B cell (primary cell): ENCODE measurements at regions not wholly inside any gene's neighbourhood (a gene's known extent, or its start where the extent isn't known, plus 50 kb on each side); places are given as distances from the start of the nearest gene placed in this dataset.

ENCODE experiments used
- ATAC-seq: fragments of 200-7000 bp; cut with Tn5 transposase; one replicate; pipeline ENCODE4 v1.10.0; 2021; ENCODE audit warnings: low read depth, mild to moderate bottlenecking, moderate number of reproducible peaks, moderate library complexity
- CTCF ChIA-PET: fragments of 350-600 bp; sonication (Branson Sonifier 250); formaldehyde crosslinking; loops from one replicate; lab custom pipeline; 2021; ENCODE audit warnings: antibody characterized with exemption, inconsistent platforms; lab: Charles Lee
- POLR2A ChIA-PET: fragments of 350-600 bp; sonication (Branson Sonifier 250); formaldehyde crosslinking; loops from one replicate; lab custom pipeline; 2021; ENCODE audit warnings: antibody characterized with exemption; lab: Charles Lee
- DNase-seq: peaks from one replicate; pipeline ENCODE4 v3.0.0; 2013
- H2AFZ ChIP-seq: 2 replicates; pipeline ENCODE4 v1.6.1; 2012; ENCODE audit warnings: mild to moderate bottlenecking, low read depth, low read length; ENCODE audit not compliant: insufficient read depth, poor library complexity, severe bottlenecking
- H3K27ac ChIP-seq, 2 donors: 1 replicate in 1 of 2; 2 replicates in 1 of 2; pipeline ENCODE4 v1.5.1; 2012 to 2013; ENCODE audit warnings: low read length in 2 of 2, mild to moderate bottlenecking in 2 of 2, moderate library complexity in 1 of 2
- H3K27me3 ChIP-seq, 4 experiments: fragments of 200-600 bp in 1 of 4; sonication (generic) in 1 of 4; replicated peaks in 1 of 4; 1 replicate in 2 of 4; 2 replicates in 2 of 4; pipeline versions ENCODE4 v1.6.1 to v1.7.0; 2013 to 2016; ENCODE audit warnings: low read length in 3 of 4, mild to moderate bottlenecking in 2 of 4, mixed read lengths in 1 of 4, moderate library complexity in 1 of 4; ENCODE audit not compliant: insufficient read depth in 4 of 4, control insufficient read depth in 3 of 4; ENCODE audit errors: control extremely low read depth in 1 of 4
- H3K36me3 ChIP-seq, 2 experiments: replicated peaks in 1 of 2; 1 replicate in 1 of 2; 2 replicates in 1 of 2; pipeline versions ENCODE4 v1.6.1 to v1.7.1; 2013; ENCODE audit warnings: low read length in 1 of 2; ENCODE audit not compliant: insufficient read depth in 2 of 2, control insufficient read depth in 1 of 2; ENCODE audit errors: control extremely low read depth in 1 of 2, extremely low read depth in 1 of 2
- H3K4me1 ChIP-seq, 2 donors: fragments of 200-600 bp in 1 of 2; sonication (generic) in 1 of 2; 1 replicate in 1 of 2; 2 replicates in 1 of 2; pipeline versions ENCODE4 v1.5.1 to v1.6.1; 2013 to 2017; ENCODE audit warnings: low read length in 2 of 2; ENCODE audit not compliant: control insufficient read depth in 2 of 2, insufficient read depth in 2 of 2
- H3K4me2 ChIP-seq: replicated peaks from 2 replicates; pipeline ENCODE3; 2012; ENCODE audit warnings: mild to moderate bottlenecking, low read depth, low read length; ENCODE audit not compliant: poor library complexity, severe bottlenecking
- H3K4me3 ChIP-seq, 5 experiments: fragments of 200-600 bp in 1 of 5; sonication (generic) in 1 of 5; 1 replicate in 3 of 5; 2 replicates in 2 of 5; pipeline versions ENCODE4 v1.5.1 to v1.7.0; 2011 to 2016; ENCODE audit warnings: low read length in 4 of 5, mild to moderate bottlenecking in 4 of 5, low read depth in 2 of 5, control low read depth in 1 of 5, moderate library complexity in 1 of 5; ENCODE audit not compliant: insufficient read depth in 1 of 5; ENCODE audit errors: control extremely low read depth in 1 of 5, extremely low read depth in 1 of 5
- H3K79me2 ChIP-seq: fragments of 200-600 bp; sonication (generic); one replicate; pipeline ENCODE4 v1.6.0; 2016; ENCODE audit warnings: low read length; ENCODE audit not compliant: control insufficient read depth, insufficient read depth
- H3K9ac ChIP-seq: fragments of 200-600 bp; sonication (generic); 2 replicates; pipeline ENCODE4 v1.6.1; 2017; ENCODE audit warnings: mild to moderate bottlenecking, low read length, moderate library complexity
- H3K9me3 ChIP-seq, 3 donors: one replicate each; pipeline versions ENCODE4 v1.6.1 to v1.7.1; 2013; ENCODE audit warnings: low read length in 2 of 3; ENCODE audit not compliant: control insufficient read depth in 2 of 3, insufficient read depth in 1 of 3; ENCODE audit errors: control extremely low read depth in 1 of 3
- H4K20me1 ChIP-seq: 2 replicates; pipeline ENCODE4 v1.6.0; 2012; ENCODE audit warnings: mild to moderate bottlenecking, low read length; ENCODE audit not compliant: insufficient read depth, control insufficient read depth, poor library complexity, severe bottlenecking
- H3K27ac Mint-ChIP-seq: one replicate; pipeline ENCODE4 v1.8.0; 2021; ENCODE audit warnings: mixed read lengths
- H3K27me3 Mint-ChIP-seq: one replicate; pipeline ENCODE4 v1.8.0; 2021; ENCODE audit warnings: mixed read lengths
- H3K4me1 Mint-ChIP-seq: one replicate; pipeline ENCODE4 v1.8.0; 2021; ENCODE audit warnings: mixed read lengths
- H3K4me3 Mint-ChIP-seq: one replicate; pipeline ENCODE4 v1.8.0; 2021; ENCODE audit warnings: mixed read lengths
- H3K9me3 Mint-ChIP-seq: one replicate; pipeline ENCODE4 v1.8.0; 2022; ENCODE audit warnings: mixed read lengths; ENCODE audit not compliant: insufficient read depth
- EZH2 ChIP-seq: IDR thresholded peaks from 2 replicates; pipeline ENCODE4 v1.6.1; 2012; ENCODE audit warnings: borderline replicate concordance, low read depth, mild to moderate bottlenecking, moderate library complexity, low read length; ENCODE audit not compliant: insufficient read depth, poor library complexity, severe bottlenecking
- WGBS: methylation state at CpG from one replicate; pipeline ENCODE4 v1.1.5; 2013; ENCODE audit warnings: missing lambda C conversion rate; ENCODE audit not compliant: insufficient coverage; 5-methylcytosine and 5-hydroxymethylcytosine counted together
- intact Hi-C: fragments of 100-400 bp; cut with micrococcal nuclease; formaldehyde crosslinking; loops from one replicate; pipeline ENCODE4 v1.10.0; 2022
- TF ChIP-seq, protein P1 (sequence below): fragments of 200-600 bp; IDR thresholded peaks from one replicate; pipeline ENCODE4 v1.8.0; 2022; ENCODE audit warnings: antibody characterized with exemption, mild to moderate bottlenecking

DNA sequence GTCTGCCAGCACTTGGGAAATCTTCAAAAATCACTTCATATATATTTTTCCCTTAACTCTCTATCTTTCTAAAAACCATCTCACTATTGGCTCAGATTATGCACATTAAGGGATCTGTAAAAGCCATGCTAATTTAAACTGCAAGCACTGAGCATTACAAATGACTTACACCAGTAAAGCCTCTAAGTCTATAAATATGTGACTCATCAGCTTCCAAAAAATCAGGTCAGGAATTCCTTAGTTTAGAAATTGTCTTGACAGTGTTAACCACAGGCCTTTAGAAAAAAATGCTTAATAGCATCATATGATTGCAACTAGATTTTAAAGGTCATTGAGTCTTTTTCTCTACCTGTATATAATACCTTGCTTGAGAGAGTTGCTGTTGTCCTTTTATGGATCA, 1113.6 kb upstream of the PIK3C3 start:
- H3K9me3 Mint-ChIP-seq, result peaks cover 6% of the 10 kb centered on the region
- Histone ChIP-seq H3K27me3 (no peaks in the 10 kb centered on the region), H4K20me1 (no peaks in the 10 kb centered on the region), H3K4me2 (no peak overlapping the region), H3K36me3 (no peaks in the 10 kb centered on the region), H2AFZ (no peak overlapping the region), H3K27ac (no peak overlapping the region), H3K9me3 (no peaks in the 10 kb centered on the region), H3K79me2 (no peaks in the 10 kb centered on the region), H3K4me1 (no peaks in the 10 kb centered on the region), H3K9ac (no peak overlapping the region), H3K4me3 (no peak overlapping the region)
- CTCF ChIA-PET, result no interaction called here
- no peak overlapping the region for H3K27ac Mint-ChIP-seq
- no peaks in the 10 kb centered on the region for H3K27me3 Mint-ChIP-seq
- POLR2A ChIA-PET, result no interaction called here
- ATAC-seq (no peak), DNase-seq (no peak)
- no peak overlapping the region for H3K4me3 Mint-ChIP-seq
- H3K4me1 Mint-ChIP-seq, result no peaks in the 10 kb centered on the region
- intact Hi-C loops, result no loop called here
- TF ChIP-seq EZH2, result no peak
- TF ChIP-seq, protein P1, sequence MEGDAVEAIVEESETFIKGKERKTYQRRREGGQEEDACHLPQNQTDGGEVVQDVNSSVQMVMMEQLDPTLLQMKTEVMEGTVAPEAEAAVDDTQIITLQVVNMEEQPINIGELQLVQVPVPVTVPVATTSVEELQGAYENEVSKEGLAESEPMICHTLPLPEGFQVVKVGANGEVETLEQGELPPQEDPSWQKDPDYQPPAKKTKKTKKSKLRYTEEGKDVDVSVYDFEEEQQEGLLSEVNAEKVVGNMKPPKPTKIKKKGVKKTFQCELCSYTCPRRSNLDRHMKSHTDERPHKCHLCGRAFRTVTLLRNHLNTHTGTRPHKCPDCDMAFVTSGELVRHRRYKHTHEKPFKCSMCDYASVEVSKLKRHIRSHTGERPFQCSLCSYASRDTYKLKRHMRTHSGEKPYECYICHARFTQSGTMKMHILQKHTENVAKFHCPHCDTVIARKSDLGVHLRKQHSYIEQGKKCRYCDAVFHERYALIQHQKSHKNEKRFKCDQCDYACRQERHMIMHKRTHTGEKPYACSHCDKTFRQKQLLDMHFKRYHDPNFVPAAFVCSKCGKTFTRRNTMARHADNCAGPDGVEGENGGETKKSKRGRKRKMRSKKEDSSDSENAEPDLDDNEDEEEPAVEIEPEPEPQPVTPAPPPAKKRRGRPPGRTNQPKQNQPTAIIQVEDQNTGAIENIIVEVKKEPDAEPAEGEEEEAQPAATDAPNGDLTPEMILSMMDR, result no peak

DNA sequence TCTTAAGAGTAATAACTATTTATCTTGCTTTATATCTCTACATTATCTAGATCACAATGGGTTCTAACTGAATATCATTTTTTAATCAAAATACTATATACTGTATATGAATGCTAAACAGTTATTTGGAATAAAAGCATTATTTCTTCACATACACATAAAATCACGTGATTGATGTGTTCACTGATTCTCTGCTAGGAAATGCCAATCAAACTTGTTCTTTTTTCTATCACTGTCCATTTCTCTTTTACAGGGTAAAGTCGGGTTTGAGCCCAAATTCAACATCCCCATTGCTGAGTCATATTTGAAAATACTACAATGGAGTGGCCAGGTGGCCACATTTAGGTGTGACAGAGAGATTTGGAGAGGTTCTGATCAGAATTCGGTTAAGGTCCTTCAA, 1114.0 kb upstream of the PIK3C3 start:
- intact Hi-C loops, result no loop called here

More for the DNA sequence above, 1114.0 kb upstream of the PIK3C3 start:
- no peak overlapping the region for H3K4me3 Mint-ChIP-seq
- H3K4me1 ChIP-seq, result no peaks in the 10 kb centered on the region
- H3K4me2 ChIP-seq, result no peak overlapping the region
- CTCF ChIA-PET, result no interaction called here
- TF ChIP-seq, protein P1, result no peak
- TF ChIP-seq EZH2, result no peak
- no peak overlapping the region for H3K9ac ChIP-seq
- no peak overlapping the region for H3K27ac Mint-ChIP-seq
- no peak overlapping the region for H2AFZ ChIP-seq
- H4K20me1 ChIP-seq, result no peaks in the 10 kb centered on the region
- no peaks in the 10 kb centered on the region for H3K27me3 Mint-ChIP-seq
- DNase-seq, result no peak
- no peaks in the 10 kb centered on the region for H3K27me3 ChIP-seq
- H3K9me3 ChIP-seq, result no peaks in the 10 kb centered on the region
- no peaks in the 10 kb centered on the region for H3K4me1 Mint-ChIP-seq
- H3K36me3 ChIP-seq, result no peaks in the 10 kb centered on the region
- no peak for ATAC-seq
- no peaks in the 10 kb centered on the region for H3K79me2 ChIP-seq
- no peak overlapping the region for H3K4me3 ChIP-seq
- peaks cover 6% of the 10 kb centered on the region for H3K9me3 Mint-ChIP-seq
- POLR2A ChIA-PET, result no interaction called here
- WGBS, result no CpG with 5 or more reads among the region's 3 CpGs
- H3K27ac ChIP-seq, result no peak overlapping the region
